HG03342 (cell line): ENCODE measurements at regions not wholly inside any gene's neighbourhood (a gene's known extent, or its start where the extent isn't known, plus 50 kb on each side); places are given as distances from the start of the nearest gene placed in this dataset.

Experiments used
- ATAC-seq: cut with Tn5 transposase; IDR thresholded peaks from one replicate; pipeline ENCODE4 v1.9.1; 2021; ENCODE audit warnings: mild to moderate bottlenecking, moderate library complexity; ENCODE audit not compliant: unreplicated experiment

- ATAC-seq = no peak
Measured at GRCh38 chr11:17157761-17158160, 50.0 kb downstream of the PIK3C2A start.

GRCh38 chr11:17156283-17156682 is 51.5 kb downstream of the PIK3C2A start:
- ATAC-seq = no peak

- ATAC-seq = peak; percentile 49
Measured at GRCh38 chr11:17154409-17155159, 53.2 kb downstream of the PIK3C2A start.

GRCh38 chr11:17153757-17154156 is 54.0 kb downstream of the PIK3C2A start:
- no peak for ATAC-seq

GRCh38 chr11:17152306-17152705 is 55.5 kb downstream of the PIK3C2A start:
- no peak for ATAC-seq

- no peak for ATAC-seq
Measured at GRCh38 chr11:17150521-17150920, 57.3 kb downstream of the PIK3C2A start.

GRCh38 chr11:17148536-17148935 is 59.2 kb downstream of the PIK3C2A start:
- ATAC-seq = no peak

- ATAC-seq = no peak
Measured at GRCh38 chr11:17145972-17146371, 61.8 kb downstream of the PIK3C2A start.

- ATAC-seq = no peak
Measured at GRCh38 chr11:17142450-17142849, 65.0 kb upstream of the RPS13 start.

GRCh38 chr11:17141156-17141555 is 63.7 kb upstream of the RPS13 start:
- no peak for ATAC-seq

GRCh38 chr11:17138562-17138961 is 61.1 kb upstream of the RPS13 start:
- no peak for ATAC-seq

GRCh38 chr11:17135916-17136683 is 58.6 kb upstream of the RPS13 start:
- no peak for ATAC-seq

GRCh38 chr11:17132654-17133053 is 55.2 kb upstream of the RPS13 start:
- no peak for ATAC-seq

GRCh38 chr11:17129003-17129402 is 51.5 kb upstream of the RPS13 start:
- ATAC-seq = no peak
